NCI-H1436 treated with DMSO at 0.1 percent for 48 hours (cell line): ENCODE measurements at regions not wholly inside any gene's neighbourhood (a gene's known extent, or its start where the extent isn't known, plus 50 kb on each side); places are given as distances from the start of the nearest gene placed in this dataset.

Experiments used
- DNase-seq: peaks from one replicate; lab custom pipeline; 2025; lab: John Stamatoyannopoulos, UW

DNA sequence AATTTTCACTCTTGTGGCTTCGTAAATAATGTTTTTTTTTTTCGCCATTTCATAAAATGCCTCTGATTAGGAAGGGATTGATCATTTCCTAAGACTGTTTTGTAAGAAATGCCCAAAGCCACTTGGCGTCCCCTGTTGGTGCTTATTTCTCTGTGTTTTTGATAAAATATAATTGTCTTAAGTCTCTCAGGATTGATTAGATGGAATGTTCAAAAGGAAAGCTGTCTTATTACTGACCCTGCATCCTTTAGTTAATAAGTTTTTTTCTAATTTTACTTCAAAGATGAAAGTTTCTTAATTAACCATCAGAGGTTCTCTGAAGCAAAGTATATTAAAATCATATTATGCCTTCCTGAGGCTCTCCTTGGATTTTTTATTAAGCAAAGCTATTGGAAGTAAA, 624.3 kb upstream of the TENM4 start:
- no peak for DNase-seq

DNA sequence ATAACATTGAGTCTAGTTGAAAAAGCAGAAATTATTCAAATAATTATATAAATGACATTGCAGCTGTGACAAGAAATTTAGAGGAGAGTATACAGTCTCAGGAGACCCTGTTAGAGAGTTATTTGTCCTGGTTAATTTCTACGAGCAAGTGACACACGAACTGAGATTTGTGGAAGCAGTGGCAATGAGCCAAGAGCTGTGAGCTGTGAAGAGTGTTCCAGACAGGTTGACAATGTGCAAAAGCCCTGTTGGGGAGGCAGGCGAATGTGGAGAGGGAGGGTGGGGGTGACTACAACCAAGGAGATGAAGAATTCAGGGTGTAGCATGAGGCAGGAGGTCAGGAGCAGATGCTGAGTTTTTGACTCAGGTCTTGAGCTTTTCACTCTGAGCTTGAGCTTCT, 620.2 kb upstream of the TENM4 start:
- DNase-seq: no peak

DNA sequence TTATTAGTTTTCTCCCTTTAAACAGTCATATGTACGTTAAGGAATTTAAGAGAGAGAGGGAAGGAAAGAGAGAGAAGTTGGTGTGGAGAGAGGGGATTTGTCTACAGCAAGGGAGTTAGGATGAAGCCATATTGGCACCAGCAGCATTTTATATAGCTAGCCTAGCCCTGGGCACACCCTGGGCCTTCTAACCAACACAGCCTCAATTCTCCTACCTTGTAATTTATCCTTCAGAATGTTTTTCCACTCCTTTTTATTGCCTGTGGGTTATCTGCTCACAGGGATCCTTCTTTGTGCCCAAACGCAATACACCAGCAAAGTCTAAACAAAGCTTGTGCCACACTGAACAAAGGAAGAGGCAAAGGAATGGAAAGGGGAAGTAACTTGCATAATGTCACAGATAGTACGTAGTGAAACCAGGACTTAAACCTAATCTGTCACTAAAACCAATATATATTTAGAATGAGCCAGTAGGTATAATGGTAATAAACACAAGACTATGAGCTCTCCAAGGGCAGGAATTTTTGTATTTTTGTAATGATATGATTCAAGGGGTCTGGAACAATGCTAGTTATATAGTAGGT, 613.8 kb upstream of the TENM4 start:
- DNase-seq: no peak

DNA sequence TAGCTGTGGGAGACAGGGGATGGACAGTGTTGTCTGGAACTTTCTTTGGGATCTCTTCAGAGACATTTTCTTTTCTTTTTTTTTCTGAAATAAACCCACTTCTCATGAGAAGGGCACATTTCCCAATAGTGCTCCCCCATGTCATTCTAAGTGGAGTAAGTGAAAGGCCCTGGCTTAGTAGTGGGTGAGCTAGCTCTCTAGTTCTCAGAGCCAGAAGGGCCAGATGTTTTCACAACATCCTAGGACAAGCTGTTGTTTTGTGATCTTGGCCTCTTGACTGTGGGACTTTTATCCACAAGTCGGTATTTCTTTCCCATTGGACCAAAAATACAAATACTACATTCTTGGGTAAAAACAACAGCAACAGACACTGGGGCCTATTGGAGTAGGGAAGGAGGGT, 607.7 kb upstream of the TENM4 start:
- no peak for DNase-seq

DNA sequence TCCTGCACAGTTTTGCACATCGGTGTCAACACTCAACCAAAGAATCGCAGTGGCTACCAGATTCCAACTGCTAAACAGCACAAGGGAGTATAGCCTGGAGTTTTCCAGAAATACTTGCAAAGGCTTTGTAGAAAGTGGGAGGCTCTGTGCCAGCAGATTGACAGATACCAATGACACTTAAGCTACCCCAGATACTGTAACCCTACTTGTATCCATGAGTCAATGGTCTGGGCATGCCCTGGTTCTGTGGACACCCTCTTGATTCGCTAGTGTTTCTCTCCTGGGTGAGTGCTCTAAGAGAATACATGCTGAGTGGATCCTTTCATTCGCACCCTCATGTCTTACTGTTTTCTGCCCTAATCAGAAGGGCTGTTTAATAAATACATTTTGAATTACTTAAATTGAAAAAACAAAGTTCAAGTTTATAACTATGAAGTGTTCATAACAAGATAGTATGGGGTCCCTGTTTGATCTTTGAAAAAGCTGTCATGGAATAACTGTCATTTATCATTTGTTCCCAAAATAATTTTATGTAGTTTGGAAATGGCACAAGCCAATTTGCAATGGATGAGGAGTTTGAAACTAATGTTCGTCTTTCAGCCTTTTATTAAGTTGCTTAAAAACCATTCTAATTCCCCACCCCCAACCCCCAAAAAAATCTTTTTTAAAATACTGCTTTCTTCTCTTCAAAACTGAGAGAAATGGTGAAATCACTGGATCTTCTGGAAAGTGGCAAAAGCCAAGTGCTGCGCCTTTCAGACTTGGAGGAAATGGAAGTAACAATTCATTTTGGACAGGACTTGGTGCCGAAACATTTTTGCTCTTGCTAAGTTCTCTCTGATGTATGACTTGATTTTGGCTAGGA, 600.5 kb upstream of the TENM4 start:
- no peak for DNase-seq

DNA sequence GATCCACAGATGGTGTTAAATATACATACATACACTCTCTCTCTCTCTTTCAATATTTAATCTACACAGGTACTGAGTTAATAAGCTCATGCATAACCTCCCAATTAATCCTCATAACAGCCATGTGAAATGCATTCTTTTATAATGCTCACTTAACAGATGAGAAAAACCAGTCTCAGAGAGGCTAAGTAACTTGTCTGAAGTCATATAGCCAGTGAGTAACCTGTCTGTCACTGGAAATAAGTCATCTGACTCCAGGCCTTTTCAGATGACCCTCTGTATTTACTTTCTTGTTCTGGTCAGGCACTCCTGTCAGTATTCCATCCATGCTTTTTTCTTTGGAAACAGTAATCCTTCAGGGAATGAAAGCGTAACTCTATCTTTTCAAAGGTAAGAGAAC, 594.0 kb upstream of the TENM4 start:
- no peak for DNase-seq

DNA sequence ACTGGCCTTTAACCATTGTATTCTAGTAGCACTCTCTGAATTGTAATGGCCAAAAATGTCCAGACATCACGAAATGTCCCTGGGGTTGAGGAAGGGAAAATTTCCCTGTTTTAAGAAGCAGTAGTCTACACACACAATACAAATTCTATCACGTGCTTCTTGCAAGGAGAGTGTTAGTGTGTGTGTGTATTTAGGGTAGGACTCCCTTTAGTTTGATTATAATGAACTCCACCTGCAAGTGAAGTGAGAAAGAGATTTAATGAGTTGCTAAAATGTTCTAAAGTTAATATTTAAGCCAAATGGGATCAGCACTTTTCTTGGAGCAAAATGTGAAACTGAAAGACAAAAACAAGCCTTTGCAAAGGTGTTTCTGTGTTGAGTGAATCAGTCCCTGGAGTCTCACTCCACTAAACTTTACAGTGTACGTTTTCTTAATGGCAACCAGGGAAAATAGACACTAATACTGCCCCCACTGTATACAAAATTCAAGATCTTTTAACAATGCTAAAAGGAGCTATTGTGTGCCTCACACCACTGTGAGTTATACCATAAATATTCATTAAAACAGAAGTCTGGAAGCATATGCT, 590.3 kb upstream of the TENM4 start:
- no peak for DNase-seq

DNA sequence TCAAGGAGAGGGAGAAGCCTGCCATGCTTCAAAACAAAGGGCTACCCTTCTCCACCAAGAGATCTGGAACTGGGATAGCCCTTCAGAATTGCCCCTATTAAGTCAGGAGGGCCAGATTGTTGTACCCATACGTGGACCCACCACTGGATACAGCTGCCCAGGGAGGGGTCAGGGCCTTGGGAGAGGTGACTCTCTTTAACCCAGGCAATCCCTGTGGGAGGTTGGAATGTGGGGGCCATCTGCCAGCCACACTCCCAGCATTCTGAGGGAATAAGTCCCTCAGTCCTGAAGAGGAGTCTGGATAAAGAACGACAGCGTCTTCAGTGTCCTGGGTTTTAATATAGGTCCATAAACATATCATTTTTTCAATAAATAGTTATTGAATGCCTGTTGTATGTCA, 588.2 kb upstream of the TENM4 start:
- no peak for DNase-seq

DNA sequence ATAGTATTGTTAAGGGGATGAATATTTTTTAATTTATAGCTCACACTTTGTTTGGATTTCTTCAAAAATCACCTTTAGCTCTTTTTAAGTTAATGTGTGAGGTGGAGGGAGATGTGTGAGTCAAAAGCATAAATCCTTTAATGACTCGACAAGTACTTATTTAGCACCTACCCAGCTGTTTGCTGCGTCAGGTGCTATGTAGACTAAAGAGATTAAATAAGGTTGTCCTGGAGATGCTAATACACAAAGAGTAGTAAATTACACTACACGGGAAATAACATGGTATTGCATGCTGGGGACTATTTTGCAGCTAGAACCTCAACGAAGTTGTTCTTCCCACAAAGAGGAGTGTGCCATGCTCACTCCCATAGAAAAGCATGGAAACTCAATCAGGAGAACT, 583.3 kb upstream of the TENM4 start:
- DNase-seq: no peak

DNA sequence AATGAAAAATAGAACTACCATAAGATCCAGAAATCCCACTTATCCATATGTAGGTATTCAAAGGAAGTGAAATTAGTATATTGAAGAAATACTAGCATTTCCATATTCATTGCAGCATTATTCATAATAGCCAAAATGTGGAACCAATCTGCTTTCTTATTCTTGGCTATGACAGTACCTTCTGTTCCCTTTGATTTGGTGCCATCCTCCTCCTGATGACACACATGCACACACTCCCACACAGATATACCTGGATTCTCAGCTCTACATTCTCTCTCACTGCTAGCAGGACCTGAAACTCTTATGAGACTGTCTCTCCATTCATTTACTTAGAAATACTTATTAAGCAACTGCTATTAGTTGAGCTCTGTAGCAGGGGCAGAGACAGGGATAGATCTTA, 582.6 kb upstream of the TENM4 start:
- no peak for DNase-seq

DNA sequence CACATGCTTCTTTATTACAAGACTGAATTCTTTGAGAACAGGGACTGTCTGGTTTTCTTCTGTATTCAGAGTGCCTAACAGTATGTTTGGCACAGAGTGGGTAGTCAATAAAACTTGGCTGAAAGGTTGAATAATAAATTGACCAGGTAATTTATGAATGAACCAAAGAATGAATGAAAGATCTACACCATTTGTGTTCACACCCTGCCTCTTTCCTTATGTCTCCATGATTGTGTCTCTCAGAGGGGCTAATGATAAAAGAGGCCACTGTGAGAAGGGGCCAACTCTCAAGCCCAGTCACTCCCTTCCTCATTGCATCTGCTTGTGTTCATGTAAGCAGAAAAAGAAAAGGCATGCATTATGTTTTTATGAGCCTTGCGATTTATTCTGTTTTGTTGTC, 569.7 kb upstream of the TENM4 start:
- no peak for DNase-seq

DNA sequence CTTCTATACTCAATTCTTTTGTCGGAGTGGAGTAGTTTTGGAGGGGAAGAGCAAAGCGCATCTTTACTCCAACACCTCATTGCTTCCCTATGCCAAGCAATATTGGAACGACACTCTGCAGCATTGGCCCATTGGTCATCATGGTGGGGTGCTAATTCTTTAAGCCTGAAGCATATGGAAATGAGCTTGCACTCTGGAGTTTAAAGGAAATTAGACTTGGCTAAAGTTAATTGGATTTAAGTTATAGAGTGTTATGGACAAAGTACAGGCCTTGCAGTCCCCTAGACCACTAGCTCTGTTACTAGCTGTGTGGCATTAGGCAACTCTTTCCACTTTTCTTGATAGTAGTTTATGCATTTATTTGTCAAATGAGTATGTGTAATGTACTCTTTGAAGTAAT, 568.3 kb upstream of the TENM4 start:
- no peak for DNase-seq

DNA sequence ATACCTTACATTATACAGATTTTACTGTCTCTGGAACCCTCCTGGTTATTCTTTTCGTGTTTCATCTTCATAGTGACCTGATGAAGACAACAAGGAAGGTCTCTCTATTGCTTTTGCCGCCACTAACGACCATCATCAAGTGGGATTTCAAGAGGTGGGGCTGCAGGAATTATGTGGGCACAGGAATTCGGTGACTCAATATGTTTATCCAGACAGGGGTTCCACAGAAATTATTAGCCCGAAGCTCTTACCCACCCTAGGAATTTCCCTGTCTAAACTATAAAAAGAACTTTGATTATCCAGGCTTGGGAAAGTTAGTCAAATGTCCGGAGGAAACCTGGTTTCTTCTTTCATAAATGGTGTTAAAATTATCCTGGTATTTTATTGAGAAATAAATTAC, 566.8 kb upstream of the TENM4 start:
- no peak for DNase-seq

DNA sequence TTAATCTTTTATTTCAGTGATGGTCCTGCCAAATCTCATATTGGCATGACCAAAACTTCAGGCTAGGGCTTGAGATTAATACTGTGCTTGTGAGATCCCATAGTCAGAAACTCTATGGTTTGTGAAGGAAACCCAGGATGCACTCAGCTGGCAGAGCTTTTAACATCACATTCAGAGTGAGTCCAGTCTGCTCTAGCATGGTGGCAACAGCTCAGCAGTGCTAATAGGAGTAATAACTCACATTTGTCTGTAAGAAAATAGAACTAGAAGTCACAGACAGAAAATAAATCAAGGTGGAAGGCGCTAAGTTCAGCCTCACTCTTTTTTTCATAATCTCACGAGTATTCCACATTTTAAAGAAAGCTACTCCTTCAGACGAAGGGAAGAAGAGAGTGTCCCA, 549.3 kb upstream of the TENM4 start:
- DNase-seq: no peak

DNA sequence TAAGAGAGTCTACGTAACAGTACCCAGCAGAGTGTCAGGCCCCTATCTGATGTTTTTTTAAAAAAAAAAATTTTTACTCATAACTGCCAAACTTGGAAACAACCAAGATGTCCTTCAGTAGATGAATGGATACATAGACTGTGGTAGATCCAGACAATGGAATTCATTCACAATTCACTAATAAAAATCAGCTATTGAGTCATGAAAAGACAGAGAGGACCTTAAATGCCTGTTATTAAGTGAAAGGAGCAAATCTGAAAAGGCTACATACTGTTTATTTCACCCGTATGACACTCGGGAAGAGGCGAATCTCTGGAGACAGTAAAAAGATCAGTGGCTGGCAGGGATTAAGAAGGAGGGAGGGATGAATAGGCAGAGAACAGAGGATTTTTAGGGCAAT, 541.4 kb upstream of the TENM4 start:
- DNase-seq: no peak

DNA sequence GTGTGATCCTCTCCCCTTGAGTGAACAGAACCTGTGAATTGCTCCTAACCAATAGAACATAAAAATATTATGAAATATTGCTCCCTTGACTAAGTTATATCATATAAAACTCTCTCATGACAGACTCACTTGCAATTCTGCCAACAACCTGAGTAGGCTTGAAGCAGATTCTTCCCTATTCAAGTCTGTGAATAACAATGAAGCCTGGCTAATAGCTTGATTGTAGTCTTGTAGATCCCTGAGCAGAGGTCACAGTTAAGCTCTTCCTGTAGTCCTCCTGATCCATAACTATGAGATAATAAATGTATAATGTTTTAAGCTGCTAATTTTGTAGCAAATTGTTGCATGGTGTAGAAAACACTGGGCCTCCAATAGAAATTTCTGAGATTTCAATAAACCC, 540.1 kb upstream of the TENM4 start:
- no peak for DNase-seq

DNA sequence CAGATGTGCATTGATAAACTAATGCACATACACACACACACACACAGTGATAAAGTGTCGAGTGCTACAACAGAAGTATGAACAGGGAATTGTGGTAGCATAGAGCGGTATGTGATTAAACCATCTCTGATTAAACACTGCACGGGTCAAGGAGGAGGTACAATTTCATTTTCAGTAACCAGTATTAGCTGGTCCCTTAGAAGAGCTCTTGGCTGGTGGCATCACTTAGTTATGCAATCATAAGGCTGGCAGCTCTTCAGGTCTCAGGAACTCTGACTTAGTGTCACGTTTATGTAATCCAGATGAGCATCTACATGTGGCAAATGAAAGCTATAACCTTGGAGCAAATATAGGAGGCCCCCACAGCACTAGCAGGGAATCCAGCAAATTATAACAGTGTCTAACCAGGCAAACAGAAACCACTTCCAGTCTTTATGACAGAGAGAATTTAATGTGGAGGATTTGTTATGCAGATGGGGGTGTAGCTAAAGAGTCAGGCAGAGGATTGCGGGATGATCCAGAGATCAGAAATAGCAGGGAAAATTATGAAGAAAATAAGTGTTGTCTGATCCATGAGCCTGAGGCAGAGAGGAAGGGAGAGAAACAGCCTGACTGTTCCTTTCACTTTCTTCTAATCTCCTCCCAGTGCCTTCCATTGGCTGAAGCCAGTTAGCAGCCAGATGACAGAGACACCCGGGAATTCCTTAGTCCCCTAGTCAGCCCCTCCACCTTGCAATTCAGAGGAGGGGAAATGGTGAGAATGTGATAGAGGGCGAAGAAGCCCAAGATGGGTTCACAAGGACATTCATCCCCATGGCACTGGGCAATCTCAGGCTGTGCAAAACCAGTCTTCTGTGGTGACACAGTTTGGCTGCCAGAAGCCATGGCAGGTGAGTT, 533.1 kb upstream of the TENM4 start:
- no peak for DNase-seq

DNA sequence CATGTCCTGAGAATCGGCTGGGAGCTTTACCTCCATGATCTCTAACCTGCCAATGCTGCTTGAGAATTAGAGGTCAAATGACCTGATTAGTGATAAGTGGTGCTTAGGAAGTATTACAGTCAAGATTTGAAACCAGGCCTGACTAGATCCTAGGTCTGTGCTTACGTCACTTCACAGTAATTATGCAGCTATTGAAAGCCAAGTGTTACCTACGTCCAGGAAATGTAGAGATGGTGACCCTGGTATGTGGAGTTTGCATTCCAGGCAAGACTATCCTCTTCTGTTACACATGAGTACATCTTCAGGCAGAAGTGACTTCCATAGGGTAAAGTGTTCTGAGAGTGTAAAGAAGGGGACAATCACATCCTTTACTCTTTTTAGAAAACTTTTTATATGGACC, 530.4 kb upstream of the TENM4 start:
- no peak for DNase-seq

DNA sequence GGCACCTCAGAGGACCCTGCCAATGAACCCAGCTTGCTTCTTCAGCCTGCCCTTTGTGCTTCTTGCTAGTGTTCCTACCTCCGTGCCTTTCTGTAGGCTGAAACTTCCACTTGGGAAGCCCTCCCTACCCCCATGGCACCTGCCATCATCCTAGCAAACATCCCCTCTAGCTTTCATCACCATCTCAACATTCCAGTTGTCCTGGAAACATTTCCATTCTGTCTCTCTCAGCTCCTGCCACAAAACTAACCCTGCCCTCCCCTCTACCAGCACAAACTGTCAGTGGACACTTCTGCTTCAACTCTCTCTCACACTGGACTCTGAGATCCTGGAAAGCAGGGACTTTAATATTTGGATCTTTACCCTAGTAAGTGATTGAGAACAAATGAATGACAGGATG, 525.8 kb upstream of the TENM4 start:
- DNase-seq: no peak

DNA sequence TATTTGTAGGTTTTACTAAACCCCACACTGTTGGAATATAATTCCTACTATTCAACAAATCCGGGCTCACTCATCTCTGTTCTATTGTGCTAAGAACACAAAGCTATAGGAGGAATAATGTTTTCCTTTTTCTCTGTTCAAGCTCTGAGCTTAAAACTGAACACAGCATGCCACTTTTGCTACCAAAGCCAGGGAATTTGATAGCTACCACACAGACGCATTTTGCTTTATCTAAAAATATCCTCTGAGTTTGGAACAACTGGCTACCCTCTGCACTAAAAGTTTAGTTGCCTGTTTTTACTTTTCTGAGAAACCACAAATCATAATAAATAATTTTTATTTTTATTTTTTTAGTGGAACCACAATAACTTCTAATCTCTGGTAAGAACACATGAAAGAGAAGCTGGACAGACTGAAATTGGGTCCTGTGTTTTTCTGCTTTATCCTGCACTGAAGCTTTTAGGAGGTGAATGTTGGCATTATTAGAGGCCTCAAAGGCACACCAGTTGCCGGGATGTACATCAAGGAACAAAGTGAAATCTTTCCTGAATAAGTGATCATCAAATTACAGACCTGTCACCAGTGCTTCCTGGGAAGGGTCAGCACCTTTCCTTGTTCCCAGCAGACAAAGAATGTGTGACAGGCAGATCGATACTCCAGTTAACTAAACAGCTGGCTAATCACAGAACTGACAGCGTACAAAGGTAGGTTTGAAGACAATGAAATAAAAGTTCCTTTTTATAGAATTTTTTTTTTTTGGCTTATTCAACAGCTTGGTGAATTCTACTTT, 523.2 kb upstream of the TENM4 start:
- DNase-seq: no peak

DNA sequence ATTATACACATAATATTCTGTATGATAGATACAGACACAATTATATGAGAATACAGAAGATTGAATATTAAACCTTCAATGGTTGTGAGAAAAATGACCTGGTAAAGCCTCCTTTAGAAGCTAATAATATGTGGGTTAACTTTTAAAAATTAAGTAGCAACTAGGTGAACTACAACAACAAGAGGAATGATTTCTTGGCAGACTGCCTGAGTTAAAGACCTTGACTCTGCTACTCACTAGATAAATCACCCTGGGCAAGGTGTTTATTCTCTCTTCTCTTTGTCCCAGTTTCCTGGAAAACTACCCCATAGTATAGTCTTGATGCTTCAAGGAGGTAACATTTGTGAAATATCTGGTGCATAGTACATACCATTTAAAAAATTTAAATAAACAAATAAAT, 519.6 kb upstream of the TENM4 start:
- no peak for DNase-seq

DNA sequence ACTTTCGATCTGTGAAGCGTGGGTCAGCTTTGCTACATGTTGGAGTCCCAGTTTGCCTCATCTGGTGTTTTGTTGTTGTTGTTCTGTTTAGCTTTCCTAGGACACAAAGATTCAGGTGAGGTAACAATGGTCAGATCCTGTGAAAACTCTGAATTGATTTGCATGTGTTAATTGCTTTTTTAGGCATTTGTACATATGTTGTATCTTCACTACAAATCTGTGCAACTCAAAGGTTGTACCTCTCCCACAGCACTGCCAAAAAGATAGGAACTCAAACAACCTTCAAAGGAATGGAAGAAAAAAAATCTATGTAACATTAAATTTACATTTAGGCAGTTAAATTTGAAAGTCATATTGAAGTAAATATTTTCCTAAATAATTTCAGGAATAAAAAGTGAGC, 518.5 kb upstream of the TENM4 start:
- no peak for DNase-seq
